SHP77 treated with DMSO at 0.1 percent for 48 hours (cell line): ENCODE measurements at regions not wholly inside any gene's neighbourhood (a gene's known extent, or its start where the extent isn't known, plus 50 kb on each side); places are given as distances from the start of the nearest gene placed in this dataset.
"Not testable (repeated sequence)": the region's sequence is repeated elsewhere in the genome, so short reads cannot be mapped to it uniquely, and the experiment has no call there.

Experiments used
- DNase-seq: peaks from one replicate; lab custom pipeline; 2025; lab: John Stamatoyannopoulos, UW

DNA sequence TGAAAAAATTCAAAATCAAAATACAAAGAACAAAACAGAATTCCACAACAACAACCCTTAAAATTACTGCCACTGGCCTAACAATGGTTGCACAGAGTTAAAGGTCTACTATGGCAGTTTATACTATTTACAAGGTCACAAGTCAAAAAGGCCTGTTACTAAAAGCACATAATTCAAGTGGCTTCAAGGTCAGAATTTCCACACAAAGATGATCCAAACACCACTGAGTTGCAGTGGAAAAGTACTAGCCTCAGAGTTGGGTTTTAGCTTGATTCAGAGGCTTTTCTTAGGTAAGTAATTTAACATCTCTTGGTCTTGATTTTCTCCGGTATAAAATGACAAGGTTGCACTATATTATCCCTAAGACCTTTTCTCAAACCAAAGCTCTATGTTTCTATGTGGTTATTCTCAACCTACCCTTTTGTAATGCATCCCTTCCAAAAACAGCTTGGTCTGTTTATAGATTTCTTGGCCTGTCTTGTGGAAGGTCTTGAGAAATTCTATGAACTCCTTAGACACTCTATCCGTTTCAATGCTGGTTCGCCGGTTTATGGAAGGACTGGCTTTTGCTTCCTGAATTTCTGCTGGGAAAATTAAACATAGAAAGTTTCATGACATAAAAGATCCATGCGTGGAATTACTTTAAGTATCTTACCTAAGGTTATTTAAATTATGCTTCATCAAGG is 69.5 kb downstream of the MDH2 start:
- DNase-seq = not testable (repeated sequence)

DNA sequence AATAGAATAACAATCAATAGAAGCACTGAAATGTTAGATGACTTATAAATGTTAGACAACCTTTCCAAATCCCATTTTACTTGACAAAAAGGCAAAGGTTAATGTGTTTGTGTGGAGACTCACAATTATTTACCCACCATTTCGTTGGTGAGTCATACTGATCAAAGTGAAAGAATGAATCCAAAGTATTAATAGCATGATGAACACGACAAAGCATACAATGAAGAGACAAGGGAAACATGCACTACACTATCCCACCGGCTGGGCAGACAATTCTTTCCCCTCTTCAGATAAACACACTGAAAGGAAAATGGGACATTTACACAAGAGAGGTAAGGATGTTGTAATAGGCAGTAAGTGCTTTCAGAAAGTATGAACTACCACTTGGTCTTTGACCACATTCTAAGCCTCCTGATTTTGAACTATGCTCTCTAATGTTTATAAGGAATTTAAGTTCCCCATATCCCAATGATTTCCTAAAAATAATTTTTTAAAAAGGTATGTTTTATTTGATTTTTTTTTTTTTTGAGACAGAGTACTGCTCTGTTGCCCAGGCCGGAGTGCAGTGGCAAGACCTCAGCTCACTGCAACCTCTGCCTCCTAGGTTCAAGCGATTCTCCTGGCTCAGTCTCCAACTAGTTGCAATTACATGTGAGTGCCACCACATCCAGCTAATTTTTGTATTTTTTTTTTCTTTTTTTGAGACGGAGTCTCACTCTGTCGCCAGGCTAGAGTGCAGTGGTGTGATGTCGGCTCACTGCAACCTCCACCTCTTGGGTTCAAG is 70.5 kb downstream of the MDH2 start:
- DNase-seq = peak; percentile 20

GRCh38 chr7:76121044-76121443 is 73.1 kb downstream of the MDH2 start:
- DNase-seq = no peak

- DNase-seq = no peak
Observed at GRCh38 chr7:76122516-76123239, 74.8 kb downstream of the MDH2 start.

DNA sequence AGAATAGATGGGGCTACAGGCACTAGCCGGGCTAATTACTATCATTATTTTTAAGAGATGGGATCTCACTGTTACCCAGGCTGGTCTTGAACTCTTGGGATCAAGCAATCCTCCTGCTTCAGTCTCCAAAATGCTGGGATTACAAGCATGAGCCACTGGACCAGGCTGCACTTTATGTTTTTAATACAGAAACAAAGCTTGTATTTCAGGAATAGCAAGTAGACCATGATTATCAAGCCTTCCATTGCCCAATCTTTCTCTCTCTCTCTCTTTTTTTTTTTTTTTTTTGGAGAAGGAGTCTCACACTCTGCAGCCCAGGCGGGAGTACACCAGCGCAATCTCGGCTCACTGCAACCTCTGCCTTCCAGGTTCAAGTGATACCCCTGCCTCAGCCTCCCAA is 75.4 kb downstream of the MDH2 start:
- no peak for DNase-seq

DNA sequence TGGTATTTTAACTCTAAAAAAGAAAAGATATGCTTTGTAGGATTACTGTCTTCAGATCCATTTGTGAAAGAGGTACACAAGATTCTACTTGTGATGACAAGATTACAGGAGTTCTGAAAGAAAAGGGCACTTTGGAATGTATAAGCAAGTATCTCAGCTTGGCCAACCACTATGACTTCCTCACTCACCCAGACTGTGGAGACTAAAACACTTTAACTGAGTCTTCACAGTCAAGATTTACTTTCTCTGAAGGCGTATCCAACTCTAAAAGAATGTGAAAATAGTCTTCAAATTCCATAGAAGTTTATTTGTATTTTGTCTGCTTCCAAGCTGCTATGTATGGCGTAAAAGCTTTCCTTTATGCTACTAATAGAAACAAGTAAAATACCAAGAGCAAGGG is 76.1 kb upstream of the SRRM3 start:
- DNase-seq = no peak

- DNase-seq = no peak
Observed at GRCh38 chr7:76126632-76127031, 75.1 kb upstream of the SRRM3 start.

- no peak for DNase-seq
Observed at GRCh38 chr7:76129366-76129765, 72.3 kb upstream of the SRRM3 start.

DNA sequence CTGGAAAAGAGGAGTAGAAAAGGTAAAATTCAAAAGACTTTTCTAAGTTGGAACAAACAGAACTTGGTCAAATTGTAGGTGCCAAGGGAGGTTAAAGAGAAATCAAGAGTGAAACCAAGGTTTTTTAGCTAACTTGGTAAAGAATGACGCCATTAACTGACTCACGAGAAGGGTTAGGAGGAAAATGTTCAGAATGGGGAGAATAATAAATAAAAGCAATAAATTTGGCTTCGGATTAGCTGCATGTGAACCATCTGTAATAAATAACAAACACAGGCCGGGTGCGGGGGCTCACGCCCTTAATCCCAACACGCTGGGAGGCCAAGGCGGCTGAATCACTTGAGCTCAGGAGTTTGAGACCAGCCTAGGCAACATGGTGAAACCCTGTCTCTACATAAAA is 71.9 kb upstream of the SRRM3 start:
- no peak for DNase-seq

DNA sequence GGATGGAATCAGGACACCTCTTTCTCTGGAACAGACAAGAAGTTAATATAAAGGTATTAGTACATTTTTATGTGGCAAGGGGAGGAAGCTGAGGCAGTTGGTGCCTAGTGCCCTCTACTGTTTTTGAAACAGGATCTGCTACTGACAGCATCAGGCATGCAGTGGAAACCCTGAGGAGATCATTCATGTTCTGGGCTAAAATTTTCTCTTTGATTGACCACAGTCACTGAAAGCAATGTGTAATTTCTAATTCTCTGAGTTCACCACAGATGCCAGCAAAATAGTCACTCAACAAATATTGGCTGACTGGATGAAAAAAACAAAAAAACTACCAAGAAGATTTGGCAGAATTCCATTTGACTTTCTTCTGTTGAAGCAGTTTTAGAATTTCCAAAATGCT is 71.0 kb upstream of the SRRM3 start:
- not testable (repeated sequence) for DNase-seq

GRCh38 chr7:76131887-76132286 is 69.8 kb upstream of the SRRM3 start:
- not testable (repeated sequence) for DNase-seq

DNA sequence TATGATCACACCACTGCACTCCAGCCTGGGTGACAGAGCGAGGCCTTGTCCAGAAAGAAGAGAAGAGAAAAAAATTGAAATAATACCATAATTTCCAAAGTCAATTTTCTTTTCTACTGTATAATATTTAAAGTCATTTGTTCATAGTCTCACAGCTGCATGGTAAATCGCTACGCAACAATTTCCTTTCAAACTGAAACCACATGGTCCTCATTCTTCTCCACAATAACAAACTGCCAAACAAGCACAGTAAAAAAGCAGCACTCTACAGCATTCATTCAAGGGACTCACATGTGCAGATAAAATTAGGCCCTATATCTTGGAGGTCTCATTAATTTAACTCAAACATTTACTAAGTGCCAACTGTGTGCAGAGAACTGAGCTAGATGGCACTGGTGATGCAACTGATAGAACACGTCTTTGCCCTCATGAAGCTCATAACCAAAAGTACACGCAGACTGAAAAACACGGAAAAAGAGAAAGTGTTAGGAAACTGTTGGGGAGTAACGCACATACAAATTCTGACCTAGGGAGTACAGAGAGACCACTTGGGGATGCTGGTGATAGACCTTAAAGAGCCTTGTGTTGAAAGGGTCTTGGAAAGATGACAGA is 68.4 kb upstream of the SRRM3 start:
- DNase-seq = no peak

DNA sequence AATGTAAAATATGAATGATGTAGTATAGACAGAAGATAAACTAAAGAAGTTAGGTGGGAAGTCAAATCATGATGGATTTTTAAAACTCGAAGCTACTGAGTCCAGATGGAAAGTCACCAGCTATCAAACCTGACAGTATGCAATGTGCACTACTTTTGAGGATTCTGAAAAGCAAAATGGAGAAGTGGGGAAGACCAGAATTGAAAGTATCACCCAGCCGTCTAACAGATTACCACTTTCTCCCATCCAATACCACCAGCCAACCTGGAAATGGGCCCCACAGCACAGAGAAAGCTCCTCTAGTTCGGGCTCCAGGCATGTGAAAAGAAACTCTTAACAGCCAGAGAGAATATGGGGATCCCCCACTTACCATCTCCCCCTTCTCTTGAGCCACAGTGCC is 67.9 kb upstream of the SRRM3 start:
- DNase-seq = no peak

GRCh38 chr7:76135263-76135662 is 66.4 kb upstream of the SRRM3 start:
- DNase-seq = not testable (repeated sequence)

GRCh38 chr7:76138577-76139313 is 63.0 kb upstream of the SRRM3 start:
- not testable (repeated sequence) for DNase-seq

DNA sequence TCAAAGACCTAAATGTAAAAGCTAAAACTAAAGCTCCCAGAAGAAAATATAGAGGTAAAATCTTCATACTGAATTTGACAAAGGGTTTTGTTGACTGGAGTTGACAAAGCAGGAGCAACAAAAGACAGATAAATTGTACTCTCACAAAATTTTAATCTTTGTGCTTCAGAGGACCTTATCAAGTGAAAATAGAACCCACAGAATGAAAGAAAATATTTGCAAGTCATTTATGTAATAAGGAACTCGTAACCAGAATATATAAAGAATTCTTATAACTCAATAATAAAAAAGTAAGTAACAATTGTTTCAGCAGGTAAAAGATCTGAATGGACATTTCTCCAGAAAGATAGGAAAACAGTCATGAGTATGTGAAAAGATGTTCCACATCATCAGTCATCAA is 62.0 kb upstream of the SRRM3 start:
- no peak for DNase-seq

GRCh38 chr7:76140259-76140658 is 61.4 kb upstream of the SRRM3 start:
- DNase-seq = not testable (repeated sequence)

- DNase-seq = no peak
Observed at GRCh38 chr7:76142861-76143260, 58.8 kb upstream of the SRRM3 start.

DNA sequence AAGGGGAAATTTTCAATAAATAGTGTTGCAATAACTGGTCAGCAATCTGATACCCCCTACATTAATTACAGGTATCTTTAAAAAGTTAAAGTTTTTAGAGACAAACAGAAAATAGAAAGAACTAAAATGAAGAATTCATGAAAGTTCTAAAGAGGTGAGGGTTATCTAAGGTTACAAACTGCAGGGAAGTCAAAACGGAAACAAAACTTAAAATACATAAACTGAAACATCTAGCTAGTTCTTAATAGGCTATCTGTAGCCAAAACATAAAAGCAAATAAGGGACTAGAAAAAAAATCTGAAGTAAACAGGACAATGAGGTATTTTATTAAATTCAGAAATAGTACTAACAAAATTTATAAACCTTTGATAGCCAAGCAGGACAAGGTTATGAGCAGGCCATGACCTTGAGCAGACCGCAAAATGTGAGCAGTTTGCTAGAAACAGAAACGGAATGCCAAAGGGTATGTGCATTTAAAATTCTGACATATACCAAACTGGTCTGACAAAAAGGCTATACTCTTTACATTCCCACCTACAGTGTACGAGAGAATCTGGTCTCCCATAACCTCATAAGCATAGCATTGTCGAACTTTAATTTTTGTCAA is 56.9 kb upstream of the SRRM3 start:
- not testable (repeated sequence) for DNase-seq

- DNase-seq = no peak
Observed at GRCh38 chr7:76146374-76146773, 55.3 kb upstream of the SRRM3 start.

DNA sequence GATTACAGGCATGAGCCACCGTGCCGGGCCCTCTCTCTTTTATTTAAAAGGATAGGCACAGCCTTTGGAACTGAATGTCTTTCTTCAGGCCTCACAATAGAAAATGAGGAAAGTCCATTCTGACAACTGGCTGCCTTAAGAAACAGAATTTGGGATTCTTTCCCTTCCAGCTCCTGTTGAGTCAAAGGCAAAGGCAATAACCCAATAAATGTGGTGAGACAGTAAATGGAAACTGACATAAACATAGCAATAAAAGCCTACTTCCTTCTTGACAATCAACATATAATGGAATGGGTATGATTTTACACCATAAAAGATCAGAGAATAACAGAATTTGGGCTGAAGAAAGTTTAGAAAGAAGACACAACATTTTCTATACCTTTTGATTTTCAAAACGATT is 52.7 kb upstream of the SRRM3 start:
- DNase-seq = not testable (repeated sequence)
